ENCODE measurements at regions not wholly inside any gene's neighbourhood (a gene's known extent, or its start where the extent isn't known, plus 50 kb on each side); places are given as distances from the start of the nearest gene placed in this dataset.

GRCh38 chr4:123836851-123837595 lies 440.4 kb downstream of the SPRY1 start:
- DNase-seq (no peak), ATAC-seq (ENCODE audit: low FRiP score) (no peak)
- peaks cover 3 to 5% of the 10 kb centered on the region in 2 donors for H3K4me1 ChIP-seq (ENCODE audit: control insufficient read depth in 1 of 2, insufficient read depth in 2 of 2, low read length in 2 of 2)
- no peaks in the 10 kb centered on the region for H3K27me3 ChIP-seq (ENCODE audit: control insufficient read depth in 1 of 2, insufficient read depth in 2 of 2, low read length in 1 of 2)
- no peaks in the 10 kb centered on the region for H3K36me3 ChIP-seq (ENCODE audit: control insufficient read depth in 1 of 2, insufficient read depth in 2 of 2, low read length in 1 of 2)
- WGBS, 2 donors, result 39 to 43% methylated on average over 4 of the region's 4 CpGs
- H3K27ac ChIP-seq (ENCODE audit: low read depth in 1 of 2, low read length in 2 of 2), result no peak overlapping the region
- no peak overlapping the region for H3K4me3 ChIP-seq (ENCODE audit: low read length in 2 of 2)
- no peaks in the 10 kb centered on the region for H3K9me3 ChIP-seq (ENCODE audit: control insufficient read depth, low read length)
- intact Hi-C loops (cut with DNase I), result no loop called here

- ATAC-seq (ENCODE audit: low FRiP score), result no peak
- intact Hi-C loops (cut with DNase I), result no loop called here
These were observed 441.9 kb downstream of the SPRY1 start for GRCh38 chr4:123838474-123838873.

GRCh38 chr4:123840197-123840596 lies 443.6 kb downstream of the SPRY1 start:
- Histone ChIP-seq H3K27ac (ENCODE audit: low read depth in 1 of 2, low read length in 2 of 2) (no peak overlapping the region), H3K36me3 (ENCODE audit: control insufficient read depth in 1 of 2, insufficient read depth in 2 of 2, low read length in 1 of 2) (no peaks in the 10 kb centered on the region), H3K9me3 (ENCODE audit: control insufficient read depth, low read length) (no peaks in the 10 kb centered on the region), H3K27me3 (ENCODE audit: control insufficient read depth in 1 of 2, insufficient read depth in 2 of 2, low read length in 1 of 2) (no peaks in the 10 kb centered on the region), H3K4me1 (ENCODE audit: control insufficient read depth in 1 of 2, insufficient read depth in 2 of 2, low read length in 2 of 2) (no peaks in the 10 kb centered on the region), H3K4me3 (ENCODE audit: low read length in 2 of 2) (no peak overlapping the region)
- intact Hi-C loops (cut with DNase I), result no loop called here
- ATAC-seq (ENCODE audit: low FRiP score) (no peak), DNase-seq (no peak)

More at GRCh38 chr4:123838474-123838873, 441.9 kb downstream of the SPRY1 start:
- Histone ChIP-seq H3K36me3 (ENCODE audit: control insufficient read depth in 1 of 2, insufficient read depth in 2 of 2, low read length in 1 of 2) (no peaks in the 10 kb centered on the region), H3K4me1 (ENCODE audit: control insufficient read depth in 1 of 2, insufficient read depth in 2 of 2, low read length in 2 of 2) (no peaks in the 10 kb centered on the region), H3K9me3 (ENCODE audit: control insufficient read depth, low read length) (no peaks in the 10 kb centered on the region), H3K4me3 (ENCODE audit: low read length in 2 of 2) (no peak overlapping the region), H3K27me3 (ENCODE audit: control insufficient read depth in 1 of 2, insufficient read depth in 2 of 2, low read length in 1 of 2) (no peaks in the 10 kb centered on the region), H3K27ac (ENCODE audit: low read depth in 1 of 2, low read length in 2 of 2) (no peak overlapping the region)
- DNase-seq, result no peak
- WGBS, 2 donors, result 26 to 29% methylated on average over 1 of the region's 1 CpG

GRCh38 chr4:123841447-123842121 lies 445.0 kb downstream of the SPRY1 start:
- ATAC-seq (ENCODE audit: low FRiP score) (no peak), DNase-seq (no peak)
- H3K27me3 ChIP-seq (ENCODE audit: control insufficient read depth in 1 of 2, insufficient read depth in 2 of 2, low read length in 1 of 2), result no peaks in the 10 kb centered on the region
- no peaks in the 10 kb centered on the region for H3K4me1 ChIP-seq (ENCODE audit: control insufficient read depth in 1 of 2, insufficient read depth in 2 of 2, low read length in 2 of 2)
- H3K4me3 ChIP-seq (ENCODE audit: low read length in 2 of 2), result no peak overlapping the region
- H3K9me3 ChIP-seq (ENCODE audit: control insufficient read depth, low read length), result no peaks in the 10 kb centered on the region
- no peak overlapping the region for H3K27ac ChIP-seq (ENCODE audit: low read depth in 1 of 2, low read length in 2 of 2)
- 81 to 90% methylated on average over 6 of the region's 6 CpGs for WGBS, 2 donors
- intact Hi-C loops (cut with DNase I), result no loop called here
- no peaks in the 10 kb centered on the region for H3K36me3 ChIP-seq (ENCODE audit: control insufficient read depth in 1 of 2, insufficient read depth in 2 of 2, low read length in 1 of 2)

GRCh38 chr4:123843137-123843536 lies 446.5 kb downstream of the SPRY1 start:
- intact Hi-C loops (cut with DNase I), result no loop called here
- Histone ChIP-seq H3K27ac (ENCODE audit: low read depth in 1 of 2, low read length in 2 of 2) (no peak overlapping the region), H3K27me3 (ENCODE audit: control insufficient read depth in 1 of 2, insufficient read depth in 2 of 2, low read length in 1 of 2) (no peaks in the 10 kb centered on the region), H3K36me3 (ENCODE audit: control insufficient read depth in 1 of 2, insufficient read depth in 2 of 2, low read length in 1 of 2) (no peaks in the 10 kb centered on the region), H3K9me3 (ENCODE audit: control insufficient read depth, low read length) (no peaks in the 10 kb centered on the region), H3K4me3 (ENCODE audit: low read length in 2 of 2) (no peak overlapping the region), H3K4me1 (ENCODE audit: control insufficient read depth in 1 of 2, insufficient read depth in 2 of 2, low read length in 2 of 2) (no peaks in the 10 kb centered on the region)
- DNase-seq (no peak), ATAC-seq (ENCODE audit: low FRiP score) (no peak)
- 51 to 65% methylated on average over 1 of the region's 1 CpG for WGBS, 2 donors

GRCh38 chr4:123844374-123844773 lies 447.8 kb downstream of the SPRY1 start:
- no peak for DNase-seq
- no peaks in the 10 kb centered on the region for H3K9me3 ChIP-seq (ENCODE audit: control insufficient read depth, low read length)
- intact Hi-C loops (cut with DNase I), result no loop called here
- ATAC-seq (ENCODE audit: low FRiP score), result no peak
- H3K36me3 ChIP-seq (ENCODE audit: control insufficient read depth in 1 of 2, insufficient read depth in 2 of 2, low read length in 1 of 2), result no peaks in the 10 kb centered on the region
- no peaks in the 10 kb centered on the region for H3K27me3 ChIP-seq (ENCODE audit: control insufficient read depth in 1 of 2, insufficient read depth in 2 of 2, low read length in 1 of 2)
- no peak overlapping the region for H3K27ac ChIP-seq (ENCODE audit: low read depth in 1 of 2, low read length in 2 of 2)
- 97% methylated on average over 4 of the region's 4 CpGs for WGBS, 2 donors
- H3K4me3 ChIP-seq (ENCODE audit: low read length in 2 of 2), result no peak overlapping the region
- H3K4me1 ChIP-seq (ENCODE audit: control insufficient read depth in 1 of 2, insufficient read depth in 2 of 2, low read length in 2 of 2), result no peaks in the 10 kb centered on the region

GRCh38 chr4:123846092-123846491 lies 449.5 kb downstream of the SPRY1 start:
- intact Hi-C loops (cut with DNase I), result no loop called here
- ATAC-seq (ENCODE audit: low FRiP score), result no peak
- no peaks in the 10 kb centered on the region for H3K9me3 ChIP-seq (ENCODE audit: control insufficient read depth, low read length)

GRCh38 chr4:123846561-123846960 lies 450.0 kb downstream of the SPRY1 start:
- Histone ChIP-seq H3K36me3 (ENCODE audit: control insufficient read depth in 1 of 2, insufficient read depth in 2 of 2, low read length in 1 of 2) (no peaks in the 10 kb centered on the region), H3K4me1 (ENCODE audit: control insufficient read depth in 1 of 2, insufficient read depth in 2 of 2, low read length in 2 of 2) (no peaks in the 10 kb centered on the region), H3K4me3 (ENCODE audit: low read length in 2 of 2) (no peak overlapping the region), H3K27ac (ENCODE audit: low read depth in 1 of 2, low read length in 2 of 2) (no peak overlapping the region), H3K27me3 (ENCODE audit: control insufficient read depth in 1 of 2, insufficient read depth in 2 of 2, low read length in 1 of 2) (no peaks in the 10 kb centered on the region), H3K9me3 (ENCODE audit: control insufficient read depth, low read length) (no peaks in the 10 kb centered on the region)
- DNase-seq (no peak), ATAC-seq (ENCODE audit: low FRiP score) (no peak)
- intact Hi-C loops (cut with DNase I), result no loop called here

More at GRCh38 chr4:123846092-123846491, 449.5 kb downstream of the SPRY1 start:
- H3K27me3 ChIP-seq (ENCODE audit: control insufficient read depth in 1 of 2, insufficient read depth in 2 of 2, low read length in 1 of 2), result no peaks in the 10 kb centered on the region
- H3K27ac ChIP-seq (ENCODE audit: low read depth in 1 of 2, low read length in 2 of 2), result no peak overlapping the region
- DNase-seq, result no peak
- H3K4me3 ChIP-seq (ENCODE audit: low read length in 2 of 2), result no peak overlapping the region
- no peaks in the 10 kb centered on the region for H3K4me1 ChIP-seq (ENCODE audit: control insufficient read depth in 1 of 2, insufficient read depth in 2 of 2, low read length in 2 of 2)
- no peaks in the 10 kb centered on the region for H3K36me3 ChIP-seq (ENCODE audit: control insufficient read depth in 1 of 2, insufficient read depth in 2 of 2, low read length in 1 of 2)

- Histone ChIP-seq H3K36me3 (ENCODE audit: control insufficient read depth in 1 of 2, insufficient read depth in 2 of 2, low read length in 1 of 2) (no peaks in the 10 kb centered on the region), H3K27ac (ENCODE audit: low read depth in 1 of 2, low read length in 2 of 2) (no peak overlapping the region), H3K4me3 (ENCODE audit: low read length in 2 of 2) (no peak overlapping the region), H3K4me1 (ENCODE audit: control insufficient read depth in 1 of 2, insufficient read depth in 2 of 2, low read length in 2 of 2) (no peaks in the 10 kb centered on the region), H3K9me3 (ENCODE audit: control insufficient read depth, low read length) (no peaks in the 10 kb centered on the region), H3K27me3 (ENCODE audit: control insufficient read depth in 1 of 2, insufficient read depth in 2 of 2, low read length in 1 of 2) (no peaks in the 10 kb centered on the region)
- no peak for ATAC-seq (ENCODE audit: low FRiP score)
- 77 to 79% methylated on average over 1 of the region's 1 CpG for WGBS, 2 donors
- intact Hi-C loops (cut with DNase I), result no loop called here
- no peak for DNase-seq
These were observed 452.0 kb downstream of the SPRY1 start for GRCh38 chr4:123848606-123849005.

Data from aorta (tissue), 5 donors.